Neural crest cell (in vitro differentiated cells): ENCODE measurements at regions not wholly inside any gene's neighbourhood (a gene's known extent, or its start where the extent isn't known, plus 50 kb on each side); places are given as distances from the start of the nearest gene placed in this dataset.

Experiments
- DNase-seq: peaks from one replicate; pipeline ENCODE4 v3.0.0; 2021; ENCODE audit warnings: low read depth, mixed read lengths, low spot score
- H3K27ac Mint-ChIP-seq: one replicate; pipeline ENCODE4 v1.8.0; 2021; ENCODE audit warnings: mild to moderate bottlenecking, mixed read lengths; ENCODE audit not compliant: unreplicated experiment
- H3K27me3 Mint-ChIP-seq: 2 replicates; pipeline ENCODE4 v1.8.0; 2021; ENCODE audit warnings: low read depth, mild to moderate bottlenecking, mixed read lengths
- H3K36me3 Mint-ChIP-seq: 2 replicates; pipeline ENCODE4 v1.8.0; 2021; ENCODE audit warnings: low read depth, mild to moderate bottlenecking, mixed read lengths
- H3K4me1 Mint-ChIP-seq: 2 replicates; pipeline ENCODE4 v1.8.0; 2021; ENCODE audit warnings: mixed read lengths
- H3K4me3 Mint-ChIP-seq: one replicate; pipeline ENCODE4 v1.8.0; 2021; ENCODE audit warnings: mild to moderate bottlenecking, mixed read lengths
- H3K9me3 Mint-ChIP-seq: 2 replicates; pipeline ENCODE4 v1.8.0; 2021; ENCODE audit warnings: mixed read lengths
- CTCF ChIP-seq: fragments of 200-600 bp; sonication (generic); conservative IDR thresholded peaks from 2 replicates; pipeline ENCODE4 v1.5.0; 2021; ENCODE audit warnings: antibody characterized with exemption, mild to moderate bottlenecking

GRCh38 chrX:39670281-39670680 lies 427.5 kb downstream of the BCOR start:
- no peak for TF ChIP-seq CTCF
- no peak for DNase-seq
- peaks cover 6% of the 10 kb centered on the region for H3K4me1 Mint-ChIP-seq
- H3K27ac Mint-ChIP-seq, result no peak overlapping the region
- H3K36me3 Mint-ChIP-seq, result no peaks in the 10 kb centered on the region
- no peak overlapping the region for H3K4me3 Mint-ChIP-seq
- peaks cover 6% of the 10 kb centered on the region for H3K9me3 Mint-ChIP-seq
- H3K27me3 Mint-ChIP-seq, result no peaks in the 10 kb centered on the region

- Mint-ChIP-seq H3K4me1 (peaks cover 8% of the 10 kb centered on the region), H3K27ac (no peak overlapping the region), H3K9me3 (peaks cover 4% of the 10 kb centered on the region), H3K36me3 (no peaks in the 10 kb centered on the region), H3K4me3 (no peak overlapping the region), H3K27me3 (no peaks in the 10 kb centered on the region)
- DNase-seq, result no peak
- no peak for TF ChIP-seq CTCF
Measured at GRCh38 chrX:39672405-39672804, 425.4 kb downstream of the BCOR start.

GRCh38 chrX:39674490-39675161 lies 423.1 kb downstream of the BCOR start:
- no peak overlapping the region for H3K4me3 Mint-ChIP-seq
- peaks cover 22% of the 10 kb centered on the region for H3K4me1 Mint-ChIP-seq
- H3K27ac Mint-ChIP-seq, result no peak overlapping the region
- H3K9me3 Mint-ChIP-seq, result peaks cover 4% of the 10 kb centered on the region
- H3K36me3 Mint-ChIP-seq, result no peaks in the 10 kb centered on the region
- H3K27me3 Mint-ChIP-seq, result no peaks in the 10 kb centered on the region
- no peak for DNase-seq
- no peak for TF ChIP-seq CTCF

GRCh38 chrX:39675162-39675553 lies 422.6 kb downstream of the BCOR start:
- Mint-ChIP-seq H3K36me3 (no peaks in the 10 kb centered on the region), H3K4me3 (no peak overlapping the region), H3K9me3 (peaks cover 4% of the 10 kb centered on the region), H3K27me3 (no peaks in the 10 kb centered on the region), H3K27ac (no peak overlapping the region), H3K4me1 (peaks cover 22% of the 10 kb centered on the region)
- no peak for TF ChIP-seq CTCF
- DNase-seq, result no peak

GRCh38 chrX:39675619-39676018 lies 422.1 kb downstream of the BCOR start:
- H3K36me3 Mint-ChIP-seq, result no peaks in the 10 kb centered on the region
- no peaks in the 10 kb centered on the region for H3K27me3 Mint-ChIP-seq
- no peak overlapping the region for H3K4me3 Mint-ChIP-seq
- H3K9me3 Mint-ChIP-seq, result peaks cover 4% of the 10 kb centered on the region
- peaks cover 22% of the 10 kb centered on the region for H3K4me1 Mint-ChIP-seq
- TF ChIP-seq CTCF, result no peak
- no peak overlapping the region for H3K27ac Mint-ChIP-seq
- DNase-seq, result no peak
